ENCODE measurements at regions not wholly inside any gene's neighbourhood (a gene's known extent, or its start where the extent isn't known, plus 50 kb on each side); places are given as distances from the start of the nearest gene placed in this dataset.

DNA sequence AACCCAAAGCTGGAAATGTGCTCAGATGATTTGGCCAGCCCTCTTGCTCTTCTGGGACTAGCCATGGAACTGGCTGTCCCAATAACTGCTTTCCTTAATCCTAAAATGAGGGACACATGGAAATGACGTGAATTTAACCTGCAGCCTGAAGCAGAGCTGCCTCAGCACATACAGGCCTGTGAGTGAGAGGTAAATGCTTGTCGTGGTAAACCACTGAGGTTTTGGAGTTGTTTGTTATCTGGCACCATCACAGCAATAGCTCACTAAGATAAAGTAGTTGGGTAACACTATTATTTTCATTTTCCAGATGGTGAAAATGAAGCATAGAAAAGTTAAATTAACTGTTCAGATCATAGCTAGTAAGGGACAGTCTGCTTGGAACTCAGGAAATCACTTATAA is 333.4 kb upstream of the CHD6 start:
- TF ChIP-seq EZH2 (IDR thresholded peaks at IDR 0.05; ENCODE audit: low read length) (no peak), CTCF (optimal IDR thresholded peaks at IDR 0.05 in 1 of 3, IDR thresholded peaks at IDR 0.05 in 1 of 3, conservative IDR thresholded peaks at IDR 0.05 in 1 of 3; ENCODE audit: extremely low read depth in 1 of 3, insufficient read depth in 2 of 3, low read length in 3 of 3) (no peak)
